HG02610 (cell line): ENCODE measurements at regions not wholly inside any gene's neighbourhood (a gene's known extent, or its start where the extent isn't known, plus 50 kb on each side); places are given as distances from the start of the nearest gene placed in this dataset.

Experiments
- ATAC-seq: cut with Tn5 transposase; IDR thresholded peaks from one replicate; pipeline ENCODE4 v1.9.1; 2021; ENCODE audit warnings: mild to moderate bottlenecking, moderate library complexity; ENCODE audit not compliant: unreplicated experiment

DNA sequence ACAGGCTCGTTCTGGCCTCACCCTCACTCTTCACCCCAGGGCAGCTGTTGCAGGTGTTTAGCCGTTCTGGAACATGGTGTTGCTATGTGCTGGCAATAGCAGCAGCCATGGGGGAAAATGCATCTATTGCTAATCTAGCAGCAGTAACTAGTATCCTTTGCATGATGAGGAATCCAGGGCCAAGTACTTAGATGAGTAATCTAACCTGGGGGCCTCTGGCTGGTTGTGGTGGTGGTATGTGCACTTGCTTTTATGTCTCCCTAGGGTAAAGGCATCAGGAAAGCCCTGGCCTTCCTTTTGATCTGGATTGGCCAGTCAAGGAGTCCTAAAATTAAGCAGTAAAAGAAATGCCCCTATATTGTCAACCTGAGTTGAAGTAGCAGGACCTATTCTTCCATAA lies 594.5 kb upstream of the MAP3K7 start:
- no peak for ATAC-seq

DNA sequence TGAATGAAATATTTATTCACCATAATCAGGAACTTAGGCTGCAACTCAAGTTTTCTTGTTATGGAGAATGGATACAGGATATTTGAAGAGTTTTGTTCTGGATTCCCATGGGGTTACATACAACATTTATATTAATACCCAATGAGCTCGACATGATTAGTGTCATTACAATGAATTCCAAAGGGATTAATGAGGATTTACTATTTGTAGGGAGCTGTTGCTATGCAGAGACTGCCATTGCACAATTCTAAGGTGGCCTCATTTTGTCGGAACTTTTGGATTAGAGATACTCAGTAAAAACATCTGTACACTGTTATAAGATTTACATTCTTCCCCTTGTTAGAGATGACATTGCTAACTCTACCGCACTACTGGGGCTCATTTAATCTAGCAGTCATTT lies 586.8 kb upstream of the MAP3K7 start:
- ATAC-seq = no peak

GRCh38 chr6:91173186-91173585 lies 586.3 kb upstream of the MAP3K7 start:
- ATAC-seq = no peak

- ATAC-seq = no peak
These were observed 585.0 kb upstream of the MAP3K7 start for GRCh38 chr6:91171754-91172462.

DNA sequence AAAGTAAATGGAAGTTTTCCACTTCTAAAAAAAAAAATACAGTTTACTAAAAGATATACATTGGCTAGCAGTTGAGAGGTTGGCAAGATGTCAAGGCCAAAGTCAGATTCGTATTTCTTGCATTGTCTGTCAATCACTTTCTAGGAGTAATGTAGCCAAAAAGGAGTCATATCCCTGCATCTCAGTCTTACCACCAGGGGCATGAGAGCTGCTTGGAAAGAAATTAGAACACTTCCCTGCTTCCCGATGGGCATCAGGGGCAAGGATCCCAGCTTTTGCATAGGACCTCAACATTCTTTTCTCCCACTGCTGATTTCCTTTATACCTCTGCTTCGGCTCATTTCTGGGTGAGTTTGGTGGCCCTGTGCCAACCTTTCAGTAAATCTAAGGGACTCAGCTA lies 581.0 kb upstream of the MAP3K7 start:
- no peak for ATAC-seq

DNA sequence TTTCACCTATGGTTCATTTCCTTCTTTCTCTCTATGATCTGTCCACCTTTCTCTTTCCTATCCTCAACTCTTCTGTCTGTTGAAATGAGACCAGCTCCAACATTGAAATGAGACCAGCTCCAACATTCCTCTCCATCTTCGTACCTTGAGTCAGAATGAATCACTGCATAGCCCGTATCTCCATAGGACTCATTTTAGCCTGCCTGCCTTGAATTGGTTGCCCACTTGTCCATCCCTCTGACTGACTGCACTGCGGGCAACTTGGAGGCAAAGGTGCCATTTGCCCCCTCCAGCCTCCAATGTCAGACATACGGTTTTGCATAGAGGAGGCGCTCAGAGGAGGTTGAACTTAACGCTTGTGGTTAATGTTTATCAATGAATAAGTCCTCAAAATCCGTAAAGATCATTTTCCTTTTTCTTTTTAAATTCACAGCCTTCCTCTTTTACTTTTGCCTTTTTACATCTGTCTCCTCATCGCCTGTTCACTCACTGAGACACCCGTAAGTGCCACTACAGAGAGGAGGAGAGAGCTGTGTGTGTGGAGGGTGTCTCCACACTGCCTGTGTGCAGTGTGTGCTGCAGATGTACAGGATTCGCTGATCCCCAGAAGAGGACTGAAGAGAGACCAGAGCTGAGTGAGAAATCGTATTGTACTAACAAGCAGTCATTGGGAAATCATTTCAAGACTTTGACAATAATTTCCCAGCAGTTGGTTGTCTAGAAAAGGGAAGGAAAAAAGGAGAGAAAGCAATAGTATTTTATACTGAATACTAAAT lies 579.6 kb upstream of the MAP3K7 start:
- ATAC-seq = no peak

DNA sequence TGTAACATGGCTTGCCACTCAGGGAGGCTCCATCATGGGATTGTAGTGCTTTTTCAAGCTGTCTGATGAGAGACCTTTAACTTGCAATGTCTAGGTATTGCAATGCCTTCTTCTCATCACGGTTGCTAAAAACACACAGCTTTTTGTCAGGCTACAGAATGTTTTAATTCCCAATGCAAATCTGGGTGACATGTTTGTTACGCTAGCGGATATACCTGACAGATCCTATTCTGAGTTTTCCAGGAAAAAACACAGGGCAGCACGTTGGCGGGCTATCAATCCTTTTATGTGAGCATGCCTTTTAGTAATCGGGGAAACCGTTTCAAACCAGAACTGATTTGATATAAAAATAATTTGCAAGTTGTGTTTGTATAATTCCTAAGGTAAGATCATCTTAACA lies 577.2 kb upstream of the MAP3K7 start:
- no peak for ATAC-seq

- ATAC-seq = no peak
These were observed 574.4 kb upstream of the MAP3K7 start for GRCh38 chr6:91161246-91161645.

GRCh38 chr6:91155129-91155785 lies 568.4 kb upstream of the MAP3K7 start:
- peak; percentile 82 for ATAC-seq

DNA sequence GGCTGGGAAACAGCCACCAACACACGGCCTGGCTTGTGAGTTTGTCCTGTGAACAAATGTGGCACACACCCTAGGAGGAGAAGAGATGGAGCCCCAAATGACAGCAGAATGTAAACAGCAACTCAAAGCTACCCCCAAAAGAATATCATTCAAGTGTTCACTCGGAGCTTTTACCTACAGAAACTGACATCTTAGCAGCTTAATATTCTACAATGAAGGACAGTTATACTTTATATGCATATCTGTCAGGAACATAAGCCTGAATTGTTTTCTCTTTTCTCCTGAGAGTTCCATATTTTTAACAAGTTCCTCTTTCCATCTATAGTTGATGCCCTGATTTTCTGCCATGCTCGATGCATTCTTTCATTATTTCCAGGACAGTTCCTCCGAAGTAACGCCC lies 566.0 kb upstream of the MAP3K7 start:
- ATAC-seq = no peak

GRCh38 chr6:91149956-91150705 lies 563.3 kb upstream of the MAP3K7 start:
- no peak for ATAC-seq

DNA sequence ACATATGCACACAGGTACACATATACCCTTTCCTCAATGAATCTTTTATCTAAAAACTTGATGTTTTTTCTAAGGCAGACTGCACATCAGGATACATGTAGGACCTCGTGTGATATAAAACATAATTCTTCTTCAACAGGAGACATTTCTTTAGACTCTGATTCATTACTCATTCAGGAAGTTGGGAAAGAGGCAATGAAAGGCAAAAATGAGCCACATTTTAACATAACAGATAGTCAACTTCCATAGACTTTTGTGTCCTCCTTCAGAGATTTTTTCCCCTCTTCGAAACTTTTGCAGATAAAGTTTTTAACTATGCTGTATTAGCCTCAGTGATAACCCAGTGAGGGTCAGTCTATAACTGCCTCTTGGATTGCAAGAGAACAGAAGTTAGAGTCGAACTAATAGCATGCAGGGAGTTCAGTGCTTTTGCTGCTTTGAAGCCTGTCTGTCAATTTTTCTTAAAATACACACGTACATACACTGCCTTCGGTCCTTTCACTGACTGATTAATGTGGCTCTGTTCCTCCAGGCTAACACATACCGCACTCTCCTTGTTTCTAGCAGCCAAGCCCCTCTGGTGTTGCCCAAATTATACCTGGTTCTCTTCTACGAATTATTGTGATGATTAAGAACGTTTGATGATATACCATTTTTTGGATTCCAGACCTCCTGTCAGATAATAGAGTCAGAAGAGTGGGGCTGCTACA lies 562.5 kb upstream of the MAP3K7 start:
- ATAC-seq = no peak

DNA sequence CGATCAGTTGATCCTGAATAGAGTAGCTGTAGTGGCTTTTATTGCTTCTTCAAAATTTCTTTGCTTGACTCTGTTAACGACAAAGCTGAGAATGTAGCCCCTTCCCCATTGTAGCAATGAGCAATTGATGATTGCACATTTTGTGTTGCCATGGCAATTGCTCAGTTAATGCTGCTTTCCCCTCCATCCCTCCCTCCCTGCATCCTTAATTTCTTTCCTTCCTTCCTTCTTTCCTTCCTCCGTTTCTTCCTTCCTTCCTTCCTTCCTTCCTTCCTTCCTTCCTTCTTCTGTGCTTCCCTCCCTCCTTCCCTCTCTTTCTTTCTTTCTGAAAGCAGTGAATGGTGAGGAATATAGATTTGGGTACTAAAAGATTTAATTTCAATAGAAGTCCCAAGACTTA lies 557.3 kb upstream of the MAP3K7 start:
- ATAC-seq = no peak

GRCh38 chr6:91142154-91142553 lies 555.3 kb upstream of the MAP3K7 start:
- no peak for ATAC-seq

GRCh38 chr6:91141346-91141745 lies 554.5 kb upstream of the MAP3K7 start:
- ATAC-seq = no peak

GRCh38 chr6:91140449-91140848 lies 553.6 kb upstream of the MAP3K7 start:
- no peak for ATAC-seq

DNA sequence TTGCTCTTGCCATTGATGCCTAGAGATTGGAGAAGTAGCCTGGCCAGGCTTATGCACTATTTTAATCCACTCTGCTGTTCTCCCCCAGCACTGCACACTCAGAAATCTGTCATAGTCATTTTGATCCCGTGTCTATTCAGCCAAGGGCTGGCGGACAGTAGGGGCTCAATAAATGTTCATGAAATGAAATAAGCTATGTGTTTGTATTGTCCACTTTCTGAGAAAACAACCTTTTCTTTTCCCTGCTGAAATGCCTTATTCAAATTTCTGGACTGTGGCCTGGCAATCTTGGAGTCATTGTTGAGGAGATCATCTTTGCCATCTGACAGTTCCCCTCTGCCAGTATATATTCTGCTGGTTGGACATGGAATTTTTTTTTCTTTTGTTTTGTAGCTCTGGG lies 550.4 kb upstream of the MAP3K7 start:
- no peak for ATAC-seq

DNA sequence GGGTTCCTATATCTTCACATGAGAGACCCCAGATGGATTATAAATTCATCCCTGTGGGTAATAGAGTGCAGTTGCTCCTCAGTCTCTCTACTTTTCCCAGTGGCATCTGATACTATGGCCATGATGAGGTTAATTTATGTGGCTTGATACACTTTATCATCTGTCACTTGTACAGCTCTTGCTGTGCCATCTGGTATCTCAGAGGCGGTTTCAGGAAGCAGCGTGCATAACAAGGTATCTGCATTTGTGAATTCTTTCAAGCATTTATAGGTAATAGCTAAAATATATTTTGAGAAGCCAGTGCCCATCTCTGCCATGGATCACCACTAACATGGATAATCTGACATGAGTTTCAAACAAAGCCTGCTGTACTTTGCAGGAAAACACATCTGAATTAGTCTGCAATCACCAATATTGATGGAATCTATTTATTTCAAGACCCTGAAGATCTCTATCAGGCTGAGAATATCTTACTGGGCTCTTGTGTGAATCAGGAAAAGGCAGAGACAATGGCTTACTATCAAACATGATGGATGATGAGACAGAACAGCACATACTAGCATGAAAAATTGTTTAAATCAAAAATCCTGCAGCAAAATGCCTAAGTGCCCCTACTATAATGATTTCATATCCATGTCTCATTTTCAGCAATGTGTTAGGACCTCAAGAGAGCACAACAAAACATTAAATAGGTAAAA lies 548.7 kb upstream of the MAP3K7 start:
- no peak for ATAC-seq

- no peak for ATAC-seq
These were observed 545.6 kb upstream of the MAP3K7 start for GRCh38 chr6:91132461-91132860.

- ATAC-seq = no peak
These were observed 543.3 kb upstream of the MAP3K7 start for GRCh38 chr6:91130126-91130525.
